ENCODE measurements at regions not wholly inside any gene's neighbourhood (a gene's known extent, or its start where the extent isn't known, plus 50 kb on each side); places are given as distances from the start of the nearest gene placed in this dataset.

GRCh38 chr14:96673706-96674105 lies 123.5 kb upstream of the VRK1 start:
- no peak for DNase-seq (ENCODE audit: low spot score)
- Mint-ChIP-seq H3K4me1 (ENCODE audit: low read depth) (no peaks in the 10 kb centered on the region), H3K9me3 (ENCODE audit: low read depth) (peaks cover 5% of the 10 kb centered on the region), H3K27ac (ENCODE audit: unreplicated experiment) (no peak overlapping the region), H3K36me3 (ENCODE audit: low read depth) (no peaks in the 10 kb centered on the region), H3K4me3 (ENCODE audit: unreplicated experiment) (no peak overlapping the region), H3K27me3 (ENCODE audit: low read depth) (peaks cover 11% of the 10 kb centered on the region)
- no peak for TF ChIP-seq CTCF (IDR thresholded peaks at IDR 0.05)

- peaks cover 11% of the 10 kb centered on the region for H3K27me3 Mint-ChIP-seq (ENCODE audit: low read depth)
- H3K27ac Mint-ChIP-seq (ENCODE audit: unreplicated experiment) = no peak overlapping the region
- no peak overlapping the region for H3K4me3 Mint-ChIP-seq (ENCODE audit: unreplicated experiment)
These were observed 123.1 kb upstream of the VRK1 start for GRCh38 chr14:96674121-96674520.

GRCh38 chr14:96676166-96676565 lies 121.0 kb upstream of the VRK1 start:
- no peaks in the 10 kb centered on the region for H3K4me1 Mint-ChIP-seq (ENCODE audit: low read depth)
- no peak for DNase-seq (ENCODE audit: low spot score)
- peaks cover 11% of the 10 kb centered on the region for H3K27me3 Mint-ChIP-seq (ENCODE audit: low read depth)
- no peak overlapping the region for H3K27ac Mint-ChIP-seq (ENCODE audit: unreplicated experiment)
- no peak for TF ChIP-seq CTCF (IDR thresholded peaks at IDR 0.05)
- no peaks in the 10 kb centered on the region for H3K36me3 Mint-ChIP-seq (ENCODE audit: low read depth)
- no peak overlapping the region for H3K4me3 Mint-ChIP-seq (ENCODE audit: unreplicated experiment)
- peaks cover 5% of the 10 kb centered on the region for H3K9me3 Mint-ChIP-seq (ENCODE audit: low read depth)

More at GRCh38 chr14:96674121-96674520, 123.1 kb upstream of the VRK1 start:
- H3K4me1 Mint-ChIP-seq (ENCODE audit: low read depth) = no peaks in the 10 kb centered on the region
- H3K36me3 Mint-ChIP-seq (ENCODE audit: low read depth) = no peaks in the 10 kb centered on the region
- peaks cover 5% of the 10 kb centered on the region for H3K9me3 Mint-ChIP-seq (ENCODE audit: low read depth)
- DNase-seq (ENCODE audit: low spot score) = no peak
- no peak for TF ChIP-seq CTCF (IDR thresholded peaks at IDR 0.05)

- H3K27me3 Mint-ChIP-seq (ENCODE audit: low read depth) = peaks cover 8% of the 10 kb centered on the region
- TF ChIP-seq CTCF (IDR thresholded peaks at IDR 0.05) = no peak
- no peak overlapping the region for H3K27ac Mint-ChIP-seq (ENCODE audit: unreplicated experiment)
- no peaks in the 10 kb centered on the region for H3K36me3 Mint-ChIP-seq (ENCODE audit: low read depth)
- peaks cover 4% of the 10 kb centered on the region for H3K9me3 Mint-ChIP-seq (ENCODE audit: low read depth)
- no peak for DNase-seq (ENCODE audit: low spot score)
- H3K4me1 Mint-ChIP-seq (ENCODE audit: low read depth) = no peaks in the 10 kb centered on the region
- no peak overlapping the region for H3K4me3 Mint-ChIP-seq (ENCODE audit: unreplicated experiment)
These were observed 115.4 kb upstream of the VRK1 start for GRCh38 chr14:96681829-96682228.

GRCh38 chr14:96682401-96682800 lies 114.8 kb upstream of the VRK1 start:
- no peaks in the 10 kb centered on the region for H3K36me3 Mint-ChIP-seq (ENCODE audit: low read depth)
- no peak overlapping the region for H3K4me3 Mint-ChIP-seq (ENCODE audit: unreplicated experiment)
- no peak for DNase-seq (ENCODE audit: low spot score)
- no peak overlapping the region for H3K27ac Mint-ChIP-seq (ENCODE audit: unreplicated experiment)
- no peak for TF ChIP-seq CTCF (IDR thresholded peaks at IDR 0.05)
- no peaks in the 10 kb centered on the region for H3K4me1 Mint-ChIP-seq (ENCODE audit: low read depth)
- H3K9me3 Mint-ChIP-seq (ENCODE audit: low read depth) = peaks cover 3% of the 10 kb centered on the region
- peaks cover 8% of the 10 kb centered on the region for H3K27me3 Mint-ChIP-seq (ENCODE audit: low read depth)

Data from chondrocyte (in vitro differentiated cells).